SK-N-MC (cell line): ENCODE measurements at regions not wholly inside any gene's neighbourhood (a gene's known extent, or its start where the extent isn't known, plus 50 kb on each side); places are given as distances from the start of the nearest gene placed in this dataset.

Experiments
- EZH2 ChIP-seq: fragments of 200-600 bp; sonication (generic); IDR thresholded peaks from one replicate; pipeline ENCODE4 v1.6.1; 2017; ENCODE audit warnings: antibody characterized with exemption
- FOXP2 ChIP-seq: optimal IDR thresholded peaks from 2 replicates; pipeline ENCODE3; 2011; ENCODE audit warnings: mild to moderate bottlenecking, moderate library complexity; ENCODE audit not compliant: insufficient read depth; ENCODE audit errors: extremely low read length, control extremely low read depth
- POLR2AphosphoS5 ChIP-seq: IDR thresholded peaks from 2 replicates; pipeline ENCODE4 v1.6.1; 2012; ENCODE audit warnings: mild to moderate bottlenecking, low read depth, low read length, borderline replicate concordance

- TF ChIP-seq POLR2AphosphoS5 (no peak), EZH2 (no peak), FOXP2 (no peak)
These were observed 111.4 kb upstream of the PREP start for GRCh38 chr6:105514306-105514705.
